H9 (cell line): ENCODE measurements at regions not wholly inside any gene's neighbourhood (a gene's known extent, or its start where the extent isn't known, plus 50 kb on each side); places are given as distances from the start of the nearest gene placed in this dataset.

ENCODE experiments used
- DNase-seq: peaks from one replicate; pipeline ENCODE4 v3.0.0-alpha.2; 2017
- H2AFZ ChIP-seq: one replicate; pipeline ENCODE4 v1.6.1; 2013; ENCODE audit warnings: mild to moderate bottlenecking, low read length, control low read depth, moderate library complexity
- H2AK5ac ChIP-seq: 2 replicates; pipeline ENCODE4 v1.6.1; 2013; ENCODE audit warnings: low read length, control low read depth, mixed read lengths; ENCODE audit not compliant: insufficient read length
- H2BK120ac ChIP-seq: one replicate; pipeline ENCODE4 v1.6.1; 2013; ENCODE audit warnings: low read depth, mild to moderate bottlenecking, low read length, control low read depth, inconsistent platforms; ENCODE audit not compliant: poor library complexity, severe bottlenecking
- H2BK12ac ChIP-seq: 2 replicates; pipeline ENCODE4 v1.6.1; 2013; ENCODE audit warnings: low read length, control low read depth, mixed read lengths, low read depth; ENCODE audit not compliant: insufficient read length
- H2BK15ac ChIP-seq: 2 replicates; pipeline ENCODE4 v1.6.1; 2013; ENCODE audit warnings: low read depth, low read length, control low read depth
- H2BK20ac ChIP-seq: one replicate; pipeline ENCODE4 v1.6.1; 2013; ENCODE audit warnings: low read depth, mild to moderate bottlenecking, low read length, control low read depth, inconsistent platforms; ENCODE audit not compliant: poor library complexity, severe bottlenecking
- H2BK5ac ChIP-seq: 2 replicates; pipeline ENCODE4 v1.6.1; 2013; ENCODE audit warnings: low read length, control low read depth, mixed read lengths; ENCODE audit not compliant: insufficient read length
- H3K14ac ChIP-seq: 2 replicates; pipeline ENCODE4 v1.6.1; 2013; ENCODE audit warnings: low read length, control low read depth; ENCODE audit not compliant: insufficient read depth
- H3K18ac ChIP-seq: 2 replicates; pipeline ENCODE4 v1.6.1; 2013; ENCODE audit warnings: low read depth, mild to moderate bottlenecking, mixed read lengths, low read length, control low read depth; ENCODE audit not compliant: insufficient read length
- H3K23ac ChIP-seq: 2 replicates; pipeline ENCODE4 v1.6.1; 2013; ENCODE audit warnings: low read length, control low read depth, mixed read lengths, low read depth; ENCODE audit not compliant: insufficient read length
- H3K23me2 ChIP-seq: 2 replicates; pipeline ENCODE4 v1.6.1; 2013; ENCODE audit warnings: low read depth, mild to moderate bottlenecking, mixed read lengths, low read length, control low read depth; ENCODE audit not compliant: insufficient read length, poor library complexity, severe bottlenecking
- H3K27ac ChIP-seq: 2 replicates; pipeline ENCODE4 v1.5.1; 2013; ENCODE audit warnings: low read length, control low read depth, mixed read lengths, low read depth; ENCODE audit not compliant: insufficient read length
- H3K27me3 ChIP-seq: 2 replicates; pipeline ENCODE4 v1.6.1; 2013; ENCODE audit warnings: low read length, control low read depth, inconsistent platforms; ENCODE audit not compliant: insufficient read depth
- H3K4ac ChIP-seq: 2 replicates; pipeline ENCODE4 v1.6.1; 2013; ENCODE audit warnings: low read depth, mild to moderate bottlenecking, control low read depth, inconsistent platforms, low read length, moderate library complexity
- H3K4me1 ChIP-seq: 2 replicates; pipeline ENCODE4 v1.6.1; 2013; ENCODE audit warnings: low read length, control low read depth, inconsistent platforms; ENCODE audit not compliant: insufficient read depth
- H3K4me2 ChIP-seq: 2 replicates; pipeline ENCODE4 v1.6.1; 2013; ENCODE audit warnings: low read length, control low read depth, mixed read lengths; ENCODE audit not compliant: insufficient read length, insufficient read depth
- H3K56ac ChIP-seq: 2 replicates; pipeline ENCODE4 v1.6.1; 2013; ENCODE audit warnings: low read depth, mild to moderate bottlenecking, mixed read lengths, low read length, control low read depth; ENCODE audit not compliant: insufficient read length
- H3K79me1 ChIP-seq: 2 replicates; pipeline ENCODE4 v1.6.1; 2013; ENCODE audit warnings: low read depth, mild to moderate bottlenecking, moderate library complexity, low read length, control low read depth, inconsistent platforms; ENCODE audit not compliant: insufficient read depth, poor library complexity, severe bottlenecking
- H3K79me2 ChIP-seq: 2 replicates; pipeline ENCODE4 v1.6.1; 2013; ENCODE audit warnings: low read length, control low read depth, inconsistent platforms; ENCODE audit not compliant: insufficient read depth
- H3K9ac ChIP-seq: 2 replicates; pipeline ENCODE4 v1.6.1; 2013; ENCODE audit warnings: low read length, control low read depth, mixed read lengths; ENCODE audit not compliant: insufficient read length; ENCODE audit errors: extremely low read depth
- H3K9me3 ChIP-seq: one replicate; pipeline ENCODE4 v1.6.1; 2013; ENCODE audit warnings: low read depth, low read length, inconsistent platforms; ENCODE audit not compliant: control insufficient read depth
- H3T11ph ChIP-seq: one replicate; pipeline ENCODE4 v1.6.1; 2013; ENCODE audit warnings: mild to moderate bottlenecking, low read length, control low read depth, inconsistent platforms
- H4K20me1 ChIP-seq: one replicate; pipeline ENCODE4 v1.6.1; 2013; ENCODE audit not compliant: control insufficient read depth, insufficient read length, insufficient read depth
- H4K5ac ChIP-seq: 2 replicates; pipeline ENCODE4 v1.6.1; 2013; ENCODE audit warnings: low read depth, mild to moderate bottlenecking, mixed read lengths, low read length, control low read depth; ENCODE audit not compliant: insufficient read length
- H4K8ac ChIP-seq: replicated peaks from 2 replicates; pipeline ENCODE4 v1.6.1; 2013; ENCODE audit warnings: low read length, control low read depth, mixed read lengths, low read depth; ENCODE audit not compliant: insufficient read length
- H4K91ac ChIP-seq: 2 replicates; pipeline ENCODE4 v1.6.1; 2013; ENCODE audit warnings: low read depth, mild to moderate bottlenecking, moderate library complexity, mixed read lengths, low read length, control low read depth; ENCODE audit not compliant: insufficient read length
- H3K27ac Mint-ChIP-seq, 3 experiments: 2 replicates in 2 of 3; 3 replicates in 1 of 3; pipeline ENCODE4 v1.8.0; 2020 to 2021; ENCODE audit warnings: mixed read lengths in 3 of 3, mild to moderate bottlenecking in 1 of 3, moderate library complexity in 1 of 3
- H3K27me3 Mint-ChIP-seq: 2 replicates; pipeline ENCODE4 v1.8.0; 2021; ENCODE audit warnings: low read depth, mild to moderate bottlenecking, moderate library complexity, mixed read lengths
- H3K36me3 Mint-ChIP-seq, 3 experiments: 2 replicates in 2 of 3; 3 replicates in 1 of 3; pipeline ENCODE4 v1.8.0; 2020 to 2021; ENCODE audit warnings: low read depth in 3 of 3, mixed read lengths in 3 of 3; ENCODE audit not compliant: insufficient read depth in 1 of 3
- H3K4me1 Mint-ChIP-seq, 2 experiments: 2 replicates each; pipeline ENCODE4 v1.8.0; 2020; ENCODE audit warnings: mixed read lengths in 2 of 2
- H3K4me3 Mint-ChIP-seq, 2 experiments: 2 replicates in 1 of 2; 3 replicates in 1 of 2; pipeline ENCODE4 v1.8.0; 2020 to 2021; ENCODE audit warnings: mild to moderate bottlenecking in 2 of 2, mixed read lengths in 2 of 2, moderate library complexity in 1 of 2
- H3K9me3 Mint-ChIP-seq, 2 experiments: 2 replicates in 1 of 2; 3 replicates in 1 of 2; pipeline ENCODE4 v1.8.0; 2020; ENCODE audit warnings: mild to moderate bottlenecking in 2 of 2, mixed read lengths in 2 of 2, moderate library complexity in 1 of 2
- WGBS: extraction: QIAGEN DNeasy Blood & Tissue Kit; methylation state at CpG from one replicate; pipeline ENCODE4 v1.1.7; 2013; ENCODE audit warnings: missing lambda C conversion rate, low lambda C conversion rate, mixed read lengths; ENCODE audit not compliant: insufficient read length; ENCODE audit errors: extremely low coverage; 5-methylcytosine and 5-hydroxymethylcytosine counted together
- TF ChIP-seq, protein P1 (sequence below): fragments of 200-600 bp; sonication (generic); conservative IDR thresholded peaks from 3 replicates; pipeline ENCODE4 v1.8.0; 2021; ENCODE audit warnings: antibody characterized with exemption, mild to moderate bottlenecking

DNA sequence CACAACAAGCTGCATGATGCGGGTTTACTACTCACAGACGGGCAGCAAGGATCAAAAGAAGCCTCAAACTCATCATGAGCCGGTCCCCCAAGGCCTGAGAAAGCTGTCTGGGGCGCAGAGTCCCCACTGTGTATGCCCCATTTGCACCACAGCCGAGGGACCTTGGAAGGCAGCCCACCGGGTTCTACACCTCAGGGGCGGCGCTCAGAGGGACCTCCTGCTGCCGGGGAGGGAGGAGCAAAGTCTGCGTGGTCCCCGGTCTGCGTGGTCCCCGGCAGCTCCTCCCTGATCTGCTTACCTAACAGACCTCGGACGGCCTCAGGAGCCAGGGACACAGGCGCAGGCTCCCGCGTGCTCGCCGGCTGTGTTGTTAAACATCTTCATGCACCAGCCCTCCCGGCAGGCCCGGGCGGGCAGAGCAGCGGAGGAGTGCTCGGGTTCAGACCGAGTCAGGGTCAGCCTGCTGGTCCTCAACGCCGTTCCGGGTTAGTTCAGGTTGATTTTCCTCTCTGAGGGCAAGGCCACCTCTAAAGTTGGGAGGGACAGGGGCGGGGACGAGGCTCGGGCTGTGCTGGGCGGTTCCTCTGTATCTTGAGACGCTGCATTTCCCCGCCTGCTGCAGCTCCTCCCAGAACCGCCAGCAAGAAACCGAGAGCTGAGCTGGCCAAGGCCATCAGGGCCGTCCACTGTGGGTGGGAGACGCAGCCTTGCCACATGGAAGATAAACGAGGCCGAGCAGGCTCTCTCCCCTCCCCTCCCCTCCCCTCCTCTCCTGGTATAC is 74.6 kb downstream of the MRPL36 start:
- peaks cover 3 to 8% (median 3%) of the 10 kb centered on the region in 3 experiments; a peak in 3 of 7 replicates for H3K36me3 Mint-ChIP-seq
- no CpG with 5 or more reads among the region's 41 CpGs for WGBS
- Histone ChIP-seq H4K91ac (no peak overlapping the region), H4K20me1 (no peaks in the 10 kb centered on the region), H2BK12ac (no peak overlapping the region), H4K5ac (no peak overlapping the region), H2BK5ac (no peak overlapping the region), H2BK20ac (no peak overlapping the region), H3K9me3 (no peaks in the 10 kb centered on the region), H4K8ac (no peak overlapping the region), H3K56ac (no peak overlapping the region), H2AFZ (no peak overlapping the region), H3K79me2 (no peaks in the 10 kb centered on the region), H3K27ac (no peak overlapping the region), H3K14ac (peak overlapping the region; percentile 13; the same call in 1 of the 2 replicates), H3K4me1 (no peaks in the 10 kb centered on the region), H3K4ac (no peak overlapping the region), H3T11ph (no peak overlapping the region), H3K4me2 (peak overlapping the region; percentile 37), H3K27me3 (no peaks in the 10 kb centered on the region), H3K9ac (no peak overlapping the region), H2AK5ac (no peak overlapping the region), H3K18ac (no peak overlapping the region), H3K79me1 (no peaks in the 10 kb centered on the region), H2BK120ac (no peak overlapping the region), H3K23ac (no peak overlapping the region), H2BK15ac (no peak overlapping the region), H3K23me2 (no peaks in the 10 kb centered on the region)
- peaks cover 22 to 24% of the 10 kb centered on the region in 2 experiments for H3K4me1 Mint-ChIP-seq
- peak; percentile 86 for DNase-seq
- H3K4me3 Mint-ChIP-seq = peak overlapping the region; percentile 52 to 71
- peaks cover 35% of the 10 kb centered on the region for H3K27me3 Mint-ChIP-seq
- peak overlapping the region in 1 of 3 experiments; percentile 91; a peak in 2 of 7 replicates for H3K27ac Mint-ChIP-seq
- H3K9me3 Mint-ChIP-seq = no peaks in the 10 kb centered on the region; a peak in 2 of 5 replicates
- TF ChIP-seq, protein P1, sequence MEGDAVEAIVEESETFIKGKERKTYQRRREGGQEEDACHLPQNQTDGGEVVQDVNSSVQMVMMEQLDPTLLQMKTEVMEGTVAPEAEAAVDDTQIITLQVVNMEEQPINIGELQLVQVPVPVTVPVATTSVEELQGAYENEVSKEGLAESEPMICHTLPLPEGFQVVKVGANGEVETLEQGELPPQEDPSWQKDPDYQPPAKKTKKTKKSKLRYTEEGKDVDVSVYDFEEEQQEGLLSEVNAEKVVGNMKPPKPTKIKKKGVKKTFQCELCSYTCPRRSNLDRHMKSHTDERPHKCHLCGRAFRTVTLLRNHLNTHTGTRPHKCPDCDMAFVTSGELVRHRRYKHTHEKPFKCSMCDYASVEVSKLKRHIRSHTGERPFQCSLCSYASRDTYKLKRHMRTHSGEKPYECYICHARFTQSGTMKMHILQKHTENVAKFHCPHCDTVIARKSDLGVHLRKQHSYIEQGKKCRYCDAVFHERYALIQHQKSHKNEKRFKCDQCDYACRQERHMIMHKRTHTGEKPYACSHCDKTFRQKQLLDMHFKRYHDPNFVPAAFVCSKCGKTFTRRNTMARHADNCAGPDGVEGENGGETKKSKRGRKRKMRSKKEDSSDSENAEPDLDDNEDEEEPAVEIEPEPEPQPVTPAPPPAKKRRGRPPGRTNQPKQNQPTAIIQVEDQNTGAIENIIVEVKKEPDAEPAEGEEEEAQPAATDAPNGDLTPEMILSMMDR = no peak
